RWPE1 (cell line): ENCODE measurements at regions not wholly inside any gene's neighbourhood (a gene's known extent, or its start where the extent isn't known, plus 50 kb on each side); places are given as distances from the start of the nearest gene placed in this dataset.
"Not testable (repeated sequence)": the region's sequence is repeated elsewhere in the genome, so short reads cannot be mapped to it uniquely, and the experiment has no call there.

Source experiments
- CTCF ChIA-PET: fragments of 350-600 bp; sonication (Branson Sonifier 250); formaldehyde crosslinking; extraction: SDS; loops from one replicate; lab custom pipeline; 2021; lab: Yijun Ruan, JAX
- POLR2A ChIA-PET: fragments of 400-600 bp; formaldehyde crosslinking; extraction: SDS; loops from one replicate; lab custom pipeline; 2020; ENCODE audit warnings: antibody characterized with exemption; ENCODE audit not compliant: low non-redundant PET; lab: Yijun Ruan, JAX
- DNase-seq: peaks from one replicate; pipeline ENCODE4 v3.0.0; 2012; ENCODE audit warnings: low spot score
- H3K27ac ChIP-seq: fragments of 450-650 bp; 2 replicates; pipeline ENCODE4 v1.5.1; 2017
- TF ChIP-seq, protein P1 (sequence below): fragments of 450-650 bp; conservative IDR thresholded peaks from 2 replicates; pipeline ENCODE4 v1.5.1; 2017; ENCODE audit warnings: low read depth, mild to moderate bottlenecking

DNA sequence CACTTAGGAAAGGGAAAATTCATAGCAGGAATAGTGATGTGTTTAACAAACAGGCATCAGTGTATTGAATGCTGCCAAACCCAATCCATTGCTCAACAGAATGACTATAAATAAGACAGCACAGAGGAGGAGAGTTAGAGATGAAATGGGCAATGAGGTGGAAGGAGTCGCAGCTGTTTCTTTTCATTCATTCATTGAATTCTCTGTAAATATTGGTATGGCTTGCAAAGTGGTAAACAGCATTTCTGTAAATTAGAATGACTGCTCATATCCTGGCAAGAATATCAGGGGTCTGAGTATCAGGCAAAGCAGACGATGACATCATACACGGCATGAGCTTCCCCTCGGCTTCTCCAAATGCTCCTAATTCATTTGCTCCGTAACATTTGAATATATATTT, 703.6 kb upstream of the SLC35B3 start:
- ChIA-PET CTCF (no interaction called here), POLR2A (no interaction called here)
- no peak for DNase-seq
- TF ChIP-seq, protein P1, sequence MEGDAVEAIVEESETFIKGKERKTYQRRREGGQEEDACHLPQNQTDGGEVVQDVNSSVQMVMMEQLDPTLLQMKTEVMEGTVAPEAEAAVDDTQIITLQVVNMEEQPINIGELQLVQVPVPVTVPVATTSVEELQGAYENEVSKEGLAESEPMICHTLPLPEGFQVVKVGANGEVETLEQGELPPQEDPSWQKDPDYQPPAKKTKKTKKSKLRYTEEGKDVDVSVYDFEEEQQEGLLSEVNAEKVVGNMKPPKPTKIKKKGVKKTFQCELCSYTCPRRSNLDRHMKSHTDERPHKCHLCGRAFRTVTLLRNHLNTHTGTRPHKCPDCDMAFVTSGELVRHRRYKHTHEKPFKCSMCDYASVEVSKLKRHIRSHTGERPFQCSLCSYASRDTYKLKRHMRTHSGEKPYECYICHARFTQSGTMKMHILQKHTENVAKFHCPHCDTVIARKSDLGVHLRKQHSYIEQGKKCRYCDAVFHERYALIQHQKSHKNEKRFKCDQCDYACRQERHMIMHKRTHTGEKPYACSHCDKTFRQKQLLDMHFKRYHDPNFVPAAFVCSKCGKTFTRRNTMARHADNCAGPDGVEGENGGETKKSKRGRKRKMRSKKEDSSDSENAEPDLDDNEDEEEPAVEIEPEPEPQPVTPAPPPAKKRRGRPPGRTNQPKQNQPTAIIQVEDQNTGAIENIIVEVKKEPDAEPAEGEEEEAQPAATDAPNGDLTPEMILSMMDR: no peak
- H3K27ac ChIP-seq: no peak overlapping the region

DNA sequence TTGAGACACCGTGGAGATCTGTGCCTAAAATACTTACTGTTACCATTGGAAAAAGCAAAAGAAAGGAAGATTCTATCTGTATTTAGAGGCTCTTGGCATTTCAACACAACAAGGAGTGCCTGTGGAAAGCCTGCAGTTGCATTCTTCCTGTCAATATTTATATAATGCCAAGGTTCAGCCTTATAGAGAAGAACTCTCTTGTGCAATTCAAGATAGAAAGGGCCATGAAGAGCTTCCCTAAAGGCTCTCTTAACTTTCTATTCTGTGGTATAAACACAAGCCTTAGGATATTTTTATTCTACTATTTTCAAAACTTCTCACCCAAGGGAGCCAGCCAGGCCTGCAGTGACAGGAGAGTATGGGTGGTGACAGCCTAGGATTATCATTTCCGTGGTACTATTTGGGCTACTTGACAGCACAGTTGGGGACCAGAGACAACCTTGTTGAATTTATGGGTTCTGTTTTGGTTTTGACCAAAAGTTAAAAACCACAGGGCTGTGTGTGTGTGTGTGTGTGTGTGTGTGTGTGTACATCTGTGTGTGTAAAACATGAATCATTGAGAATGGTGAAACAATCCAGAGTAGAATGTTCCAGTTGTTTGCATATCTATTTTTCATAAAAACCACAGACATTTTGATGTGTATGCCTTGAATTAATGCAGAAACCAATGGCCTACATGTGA, 700.9 kb upstream of the SLC35B3 start:
- ChIA-PET CTCF (no interaction called here), POLR2A (no interaction called here)
- no peak overlapping the region for H3K27ac ChIP-seq
- DNase-seq: no peak
- TF ChIP-seq, protein P1: no peak

DNA sequence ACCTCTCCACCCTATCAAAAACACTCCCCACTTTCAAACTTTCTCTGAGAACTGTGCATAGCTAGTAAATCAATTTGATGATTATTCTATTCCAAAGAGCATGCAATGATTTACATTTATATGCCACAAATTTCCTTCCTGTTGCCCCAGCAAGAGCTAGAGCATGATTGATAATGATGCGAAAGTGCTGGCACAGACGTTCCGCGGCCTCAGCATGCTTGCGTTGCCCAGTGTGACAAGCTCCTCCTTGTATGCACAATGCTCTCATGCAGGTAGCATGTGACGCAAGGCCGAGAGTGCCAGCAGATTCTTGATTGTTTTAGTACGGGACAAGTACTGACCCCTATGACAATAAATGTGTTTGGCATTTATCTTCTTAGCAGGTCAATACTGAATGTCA, 696.3 kb upstream of the SLC35B3 start:
- ChIA-PET CTCF (no interaction called here), POLR2A (no interaction called here)
- TF ChIP-seq, protein P1: no peak
- DNase-seq: no peak
- no peak overlapping the region for H3K27ac ChIP-seq

DNA sequence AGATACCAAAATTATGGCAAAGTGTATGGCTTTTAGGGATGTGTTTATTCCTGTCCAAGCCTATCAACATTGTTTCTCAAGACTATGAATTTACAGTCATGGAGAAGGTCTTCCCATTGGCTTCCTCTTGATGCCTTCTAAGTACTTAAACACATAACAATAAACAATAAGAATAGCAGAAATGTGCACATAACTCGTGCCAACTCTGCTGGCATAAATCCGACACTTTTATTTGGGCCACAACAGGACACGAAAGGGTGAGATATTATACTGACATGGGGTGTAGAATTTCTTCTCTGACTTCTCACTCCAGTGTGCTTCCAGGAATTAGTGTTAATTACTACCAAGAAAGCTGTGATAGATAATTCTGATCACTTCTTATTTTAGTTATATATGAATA, 695.9 kb upstream of the SLC35B3 start:
- no peak for DNase-seq
- H3K27ac ChIP-seq: no peak overlapping the region
- ChIA-PET POLR2A (no interaction called here), CTCF (no interaction called here)
- TF ChIP-seq, protein P1: no peak

DNA sequence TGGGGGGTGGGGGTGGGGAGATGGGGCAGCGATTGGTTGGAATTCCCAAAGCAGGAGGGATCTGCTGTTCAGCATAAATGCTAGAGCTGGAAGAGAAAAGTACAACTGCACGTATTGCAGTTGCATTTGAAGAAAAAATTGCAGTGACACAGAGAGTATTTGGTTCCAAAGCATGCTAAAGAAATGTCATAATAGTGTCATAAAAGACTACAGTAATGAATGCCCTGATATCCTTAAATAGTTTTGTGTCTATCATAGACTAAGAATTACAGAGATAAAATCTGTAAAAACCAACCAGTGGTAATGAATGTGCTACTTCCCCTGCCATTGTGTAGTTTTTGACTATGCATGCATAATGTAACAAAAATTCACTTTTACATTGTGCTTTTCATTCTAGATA, 693.6 kb upstream of the SLC35B3 start:
- TF ChIP-seq, protein P1: no peak
- DNase-seq: no peak
- CTCF ChIA-PET: no interaction called here
- no peak overlapping the region for H3K27ac ChIP-seq
- POLR2A ChIA-PET: no interaction called here

DNA sequence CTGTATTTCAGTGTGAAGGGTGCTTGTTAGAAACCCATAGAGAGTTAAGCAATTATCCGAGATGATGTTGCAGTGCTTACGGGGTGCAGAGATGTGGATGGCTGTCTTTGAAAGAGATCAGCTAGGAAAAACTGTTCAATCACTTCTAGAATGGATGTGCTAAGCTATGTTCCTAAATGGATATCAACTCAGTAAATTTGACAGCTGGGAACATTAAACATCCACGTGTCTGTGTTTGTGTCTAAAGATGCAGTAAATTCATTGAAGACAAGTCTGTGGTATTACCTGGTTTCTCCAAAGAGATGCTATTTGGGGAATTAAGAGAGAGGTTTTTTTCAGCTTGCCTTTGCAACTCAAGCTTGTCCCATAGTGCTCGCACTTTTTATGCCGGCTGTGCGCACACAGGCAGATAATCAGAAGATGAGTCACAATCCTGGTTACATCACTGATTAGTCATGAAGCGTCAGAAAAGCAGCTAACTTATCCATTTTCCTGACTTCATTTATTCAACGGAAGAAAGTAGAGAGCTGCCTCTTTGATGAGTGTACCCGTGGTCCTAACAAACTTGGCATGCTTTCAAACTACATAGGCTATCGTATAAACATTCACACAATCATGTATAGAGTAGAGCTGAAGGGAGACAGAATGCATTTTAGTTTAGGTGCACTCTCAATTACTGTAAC, 691.7 kb upstream of the SLC35B3 start:
- ChIA-PET POLR2A (no interaction called here), CTCF (interaction anchor here (0.6 to 0.8 kb wide), 2 partner anchors 36 to 112 kb away, joined by 3 to 5 read pairs; no protein-coding TSS in a partner anchor)
- peak; percentile 65 for DNase-seq
- TF ChIP-seq, protein P1: no peak
- H3K27ac ChIP-seq: no peak overlapping the region

DNA sequence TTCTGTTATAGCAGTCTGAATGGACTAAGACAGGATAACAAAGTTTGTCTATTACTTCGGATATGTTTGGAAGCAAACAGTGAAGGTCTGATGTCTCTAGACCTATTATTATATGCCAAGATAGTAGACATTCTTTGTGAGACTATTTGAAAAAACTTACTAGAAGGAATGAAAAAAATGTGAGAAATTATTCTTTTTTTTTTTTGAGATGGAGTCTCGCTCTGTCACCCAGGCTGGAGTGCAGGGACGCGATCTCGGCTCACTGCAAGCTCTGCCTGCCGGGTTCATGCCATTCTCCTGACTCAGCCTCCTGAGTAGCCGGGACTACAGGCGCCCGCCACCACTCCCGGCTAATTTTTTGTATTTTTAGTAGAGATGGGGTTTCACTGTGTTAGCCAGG, 690.7 kb upstream of the SLC35B3 start:
- DNase-seq, CTCF ChIA-PET, H3K27ac ChIP-seq, POLR2A ChIA-PET: not testable (repeated sequence)
